GM12864 (cell line): ENCODE measurements at regions not wholly inside any gene's neighbourhood (a gene's known extent, or its start where the extent isn't known, plus 50 kb on each side); places are given as distances from the start of the nearest gene placed in this dataset.
"Not testable (repeated sequence)": the region's sequence is repeated elsewhere in the genome, so short reads cannot be mapped to it uniquely, and the experiment has no call there.

Source experiments
- DNase-seq: peaks from one replicate; pipeline ENCODE4 v3.0.0-alpha.2; 2011; ENCODE audit warnings: low read depth
- H3K4me3 ChIP-seq: 2 replicates; pipeline ENCODE4 v1.5.1; 2011; ENCODE audit warnings: mild to moderate bottlenecking, low read depth, low read length, control low read depth
- CTCF ChIP-seq: IDR thresholded peaks from 2 replicates; pipeline ENCODE4 v1.5.1; 2011; ENCODE audit warnings: low read depth, mild to moderate bottlenecking, moderate library complexity, low read length, control low read depth, inconsistent platforms; ENCODE audit errors: missing control alignments

DNA sequence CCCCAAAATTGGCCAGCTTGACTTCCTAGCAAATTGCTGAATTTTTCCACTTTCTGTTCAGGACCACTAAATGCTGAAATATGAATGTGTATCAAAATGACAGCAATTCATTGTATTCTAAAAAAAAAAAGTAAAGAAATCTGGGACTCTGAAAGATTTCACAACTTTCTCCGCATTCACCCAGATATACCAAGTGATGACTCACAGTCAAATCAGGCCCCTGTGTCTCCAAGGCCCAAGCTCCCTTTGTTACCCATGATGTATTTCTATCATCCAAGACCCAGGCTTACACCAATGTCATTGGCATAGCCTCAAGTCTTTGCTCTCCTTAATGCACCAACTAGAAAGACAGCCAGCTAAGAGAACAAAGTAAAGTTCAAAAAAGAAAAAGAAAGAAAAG is 493.9 kb downstream of the NTRK2 start:
- no peak for DNase-seq
- no peak overlapping the region for H3K4me3 ChIP-seq
- TF ChIP-seq CTCF = no peak

DNA sequence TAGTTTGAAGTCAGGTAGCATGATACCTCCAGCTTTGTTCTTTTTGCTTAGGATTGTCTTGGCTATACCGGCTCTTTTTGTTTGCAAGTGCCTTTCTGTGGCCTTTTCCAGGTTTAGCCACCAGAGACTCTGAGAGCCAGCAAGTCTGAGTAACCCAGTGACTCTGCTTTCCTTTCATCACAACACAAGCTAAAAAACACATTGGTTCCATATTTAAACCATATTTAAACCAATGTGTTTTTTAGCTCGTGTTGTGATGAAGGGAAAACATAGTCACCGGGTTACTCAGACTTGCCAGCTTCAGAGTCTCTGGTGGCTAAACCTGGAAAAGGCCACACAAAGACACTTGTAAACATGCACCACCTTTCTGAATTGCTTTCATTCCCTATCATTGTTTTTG is 493.3 kb downstream of the NTRK2 start:
- no peak for TF ChIP-seq CTCF
- H3K4me3 ChIP-seq = no peak overlapping the region
- no peak for DNase-seq

DNA sequence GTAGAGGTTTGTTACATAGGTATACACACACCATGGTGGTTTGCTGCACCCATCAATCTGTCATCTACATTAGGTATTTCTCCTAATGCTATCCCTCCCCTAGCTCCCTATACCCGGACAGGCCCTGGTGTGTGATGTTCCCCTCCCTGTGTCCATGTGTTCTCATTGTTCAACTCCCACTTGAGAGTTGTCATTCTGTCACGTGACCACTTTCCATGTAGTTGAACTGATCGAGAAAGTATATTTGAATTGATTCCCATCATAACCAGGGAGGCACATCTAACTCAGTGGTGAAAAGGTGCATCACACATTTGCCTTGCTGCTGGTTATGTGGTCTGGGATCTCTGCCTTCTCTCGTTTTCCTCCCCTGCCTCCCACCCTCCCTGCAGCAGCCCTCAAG is 491.4 kb downstream of the NTRK2 start:
- not testable (repeated sequence) for H3K4me3 ChIP-seq, DNase-seq

DNA sequence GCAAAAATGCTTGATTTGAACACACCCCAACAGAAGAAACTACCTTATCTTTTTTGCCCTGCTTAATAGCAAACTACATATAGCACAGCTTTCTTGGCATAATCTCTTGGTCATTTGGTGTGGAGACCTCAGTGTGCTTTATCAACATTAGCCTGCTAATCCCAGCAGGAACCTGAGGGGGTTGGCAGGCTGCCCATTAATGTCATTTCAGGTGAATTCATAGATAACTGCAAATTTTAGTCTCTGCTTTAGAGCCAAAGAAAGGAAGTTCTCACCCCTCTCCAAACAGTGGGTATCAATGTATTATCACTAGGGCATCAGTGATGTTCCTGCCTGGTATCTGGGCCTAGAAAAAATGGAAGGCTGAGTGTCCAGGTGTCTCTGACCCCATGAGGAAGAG is 489.0 kb downstream of the NTRK2 start:
- TF ChIP-seq CTCF = no peak
- DNase-seq = no peak
- H3K4me3 ChIP-seq = no peak overlapping the region

- H3K4me3 ChIP-seq = no peak overlapping the region
- TF ChIP-seq CTCF = no peak
- no peak for DNase-seq
Observed at GRCh38 chr9:85157772-85158171, 488.2 kb downstream of the NTRK2 start.

GRCh38 chr9:85156652-85157051 is 487.1 kb downstream of the NTRK2 start:
- no peak for TF ChIP-seq CTCF
- H3K4me3 ChIP-seq = no peak overlapping the region
- DNase-seq = no peak

- no peak for DNase-seq
- no peak overlapping the region for H3K4me3 ChIP-seq
- no peak for TF ChIP-seq CTCF
Observed at GRCh38 chr9:85155352-85155751, 485.8 kb downstream of the NTRK2 start.

- TF ChIP-seq CTCF = no peak
- H3K4me3 ChIP-seq = no peak overlapping the region
- no peak for DNase-seq
Observed at GRCh38 chr9:85151741-85152140, 482.2 kb downstream of the NTRK2 start.
